Femur (tissue), 1 donor: ENCODE measurements at regions not wholly inside any gene's neighbourhood (a gene's known extent, or its start where the extent isn't known, plus 50 kb on each side); places are given as distances from the start of the nearest gene placed in this dataset.
A peak's percentile ranks its signal among the peaks of the same experiment; 100 is the strongest.
"Not testable (repeated sequence)": the region's sequence is repeated elsewhere in the genome, so short reads cannot be mapped to it uniquely, and the experiment has no call there.

Source experiments
- DNase-seq: peaks from one replicate; pipeline ENCODE4 v3.0.0-alpha.2; 2017

DNA sequence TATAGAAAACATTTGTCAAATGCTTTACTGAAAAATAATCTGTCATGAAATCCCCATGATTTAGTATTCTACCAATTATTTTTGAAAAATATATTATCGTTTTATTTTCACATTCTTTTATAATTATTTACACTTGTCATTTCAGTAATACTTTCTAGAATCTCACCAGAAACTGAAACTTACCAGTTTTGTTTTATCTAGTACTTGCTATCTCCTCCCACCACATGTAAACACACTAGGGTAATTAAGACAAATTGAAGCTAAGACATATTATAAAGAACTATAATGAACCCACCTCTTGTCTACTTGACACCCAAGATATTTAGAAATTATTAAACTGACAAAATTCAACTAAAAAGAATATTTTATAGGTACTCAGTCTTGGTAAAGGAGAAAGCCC is 51.5 kb upstream of the GRM3 start:
- DNase-seq = no peak

DNA sequence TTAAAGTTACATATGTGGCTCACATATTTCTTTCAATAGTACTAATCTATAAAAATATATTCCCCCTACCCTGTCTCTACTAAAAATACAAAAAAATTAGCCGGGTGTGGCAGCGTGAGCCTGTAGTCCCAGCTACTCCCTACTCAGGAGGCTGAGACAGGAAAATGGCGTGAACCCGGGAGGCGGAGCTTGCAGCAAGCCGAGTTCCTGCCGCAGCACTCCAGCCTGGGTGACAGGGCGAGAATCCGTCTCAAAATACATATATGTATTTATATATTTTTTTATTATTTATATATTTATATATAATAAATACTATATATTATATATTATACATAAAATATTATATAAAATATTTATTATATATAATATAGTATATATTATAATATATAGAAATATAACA is 69.7 kb upstream of the GRM3 start:
- no peak for DNase-seq

DNA sequence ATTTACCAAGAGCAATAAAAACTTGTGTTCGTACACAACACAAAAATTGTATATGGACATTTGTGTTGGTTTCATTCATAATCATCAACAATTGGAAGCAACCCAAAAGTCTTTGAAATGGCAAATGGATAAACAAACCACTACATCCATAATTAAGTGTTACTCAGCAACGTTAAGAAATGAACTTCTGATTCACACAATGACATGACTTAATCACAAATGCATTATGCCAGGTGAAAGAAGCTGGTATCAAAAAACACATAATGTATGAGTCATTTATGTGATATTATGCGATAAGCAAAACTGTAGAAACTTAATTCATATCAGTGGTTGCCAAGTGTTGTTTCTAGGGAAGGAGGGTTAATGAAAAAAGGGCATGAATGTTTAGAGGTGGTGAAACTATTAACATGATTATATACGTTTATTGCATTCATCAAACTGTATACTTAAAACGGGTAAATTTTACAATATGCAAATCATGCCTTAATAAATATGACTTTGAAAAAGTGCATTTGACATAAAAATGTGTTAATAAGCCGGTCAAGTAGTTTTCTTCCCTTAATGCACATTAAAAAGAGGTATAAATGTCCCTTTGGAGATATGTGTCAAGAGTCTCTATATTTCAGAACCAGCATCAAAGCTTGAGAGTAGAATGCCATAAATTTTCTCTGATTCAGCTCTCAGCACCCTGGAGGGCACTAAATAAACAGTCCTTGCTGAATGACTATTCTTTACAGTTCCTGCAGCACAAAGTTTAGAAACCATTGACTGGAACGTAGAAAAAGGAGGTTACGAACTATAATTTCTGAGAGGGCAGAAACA is 84.8 kb upstream of the GRM3 start:
- DNase-seq = no peak

DNA sequence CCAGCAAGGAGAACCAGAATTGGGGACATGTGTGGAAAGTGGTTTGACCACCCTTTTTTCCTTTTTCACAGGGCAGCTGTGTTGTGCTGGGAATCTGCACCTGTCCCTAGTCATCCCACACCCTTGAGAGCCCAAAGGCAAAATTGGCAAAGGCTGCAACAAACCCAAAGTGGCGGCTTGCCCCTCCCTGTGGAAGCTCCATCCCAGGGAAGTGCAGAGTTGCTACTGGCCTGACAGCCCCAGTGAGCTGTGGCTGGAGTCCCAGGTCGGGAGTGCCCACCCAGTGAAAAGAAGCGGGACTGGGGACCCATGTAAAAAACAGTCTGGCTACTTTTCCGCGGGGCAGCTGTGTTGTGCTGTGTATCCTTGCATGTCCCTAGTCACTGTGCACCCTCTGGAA is 109.1 kb upstream of the GRM3 start:
- no peak for DNase-seq

DNA sequence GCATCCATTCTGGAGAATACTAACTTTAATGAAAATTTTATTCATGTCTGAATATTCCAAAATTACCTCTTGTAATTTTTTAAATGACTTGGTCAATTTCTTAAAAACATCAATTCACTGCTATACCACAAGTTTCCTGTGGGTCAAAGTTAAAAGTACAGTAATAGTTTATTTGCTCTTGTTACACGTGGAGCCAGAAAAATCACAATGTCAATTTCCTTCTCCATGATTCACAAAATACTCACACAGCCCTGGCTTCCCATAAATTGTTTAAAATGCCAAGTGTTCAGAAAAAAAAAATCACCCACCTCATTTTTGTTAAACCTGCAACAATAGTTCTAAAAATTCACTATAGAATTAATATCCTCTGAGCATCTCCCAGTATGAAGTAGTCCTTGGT is 139.5 kb upstream of the GRM3 start:
- no peak for DNase-seq

- no peak for DNase-seq
These were observed 143.7 kb upstream of the GRM3 start for GRCh38 chr7:86499986-86500385.

GRCh38 chr7:86485827-86486226 is 157.9 kb upstream of the GRM3 start:
- DNase-seq = no peak

GRCh38 chr7:86479144-86479543 is 164.6 kb upstream of the GRM3 start:
- DNase-seq = no peak

- no peak for DNase-seq
These were observed 166.3 kb upstream of the GRM3 start for GRCh38 chr7:86477343-86477935.

- DNase-seq = no peak
These were observed 172.9 kb upstream of the GRM3 start for GRCh38 chr7:86470763-86471162.

GRCh38 chr7:86469680-86470295 is 173.9 kb upstream of the GRM3 start:
- peak; percentile 71 for DNase-seq

- DNase-seq = no peak
These were observed 189.0 kb upstream of the GRM3 start for GRCh38 chr7:86454753-86455152.

DNA sequence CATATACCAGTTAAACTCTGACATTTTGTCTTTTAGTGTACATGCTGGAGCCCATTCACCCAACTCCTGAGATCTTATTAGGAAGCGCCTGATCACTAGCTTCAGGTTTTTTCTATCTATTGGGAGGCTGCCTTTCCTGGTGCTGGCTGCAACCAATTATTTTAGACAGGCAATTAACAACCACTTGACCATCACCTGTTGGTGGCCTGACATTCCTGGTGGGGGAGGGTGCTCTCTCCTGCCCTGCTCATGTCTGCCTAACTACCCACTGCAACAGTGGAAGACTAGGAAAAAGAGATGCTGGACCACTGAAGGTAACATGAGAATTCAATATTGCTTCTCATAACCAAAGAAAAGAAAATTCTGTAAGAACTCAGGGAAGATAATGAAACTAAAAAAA is 190.3 kb upstream of the GRM3 start:
- DNase-seq = no peak

GRCh38 chr7:86448856-86449255 is 194.9 kb upstream of the GRM3 start:
- no peak for DNase-seq

GRCh38 chr7:86445285-86445684 is 198.4 kb upstream of the GRM3 start:
- DNase-seq = no peak

GRCh38 chr7:86444245-86444644 is 199.5 kb upstream of the GRM3 start:
- DNase-seq = no peak

- not testable (repeated sequence) for DNase-seq
These were observed 203.3 kb upstream of the GRM3 start for GRCh38 chr7:86440420-86440819.

GRCh38 chr7:86437951-86438450 is 205.7 kb upstream of the GRM3 start:
- DNase-seq = no peak

- DNase-seq = no peak
These were observed 211.9 kb upstream of the GRM3 start for GRCh38 chr7:86431761-86432160.

DNA sequence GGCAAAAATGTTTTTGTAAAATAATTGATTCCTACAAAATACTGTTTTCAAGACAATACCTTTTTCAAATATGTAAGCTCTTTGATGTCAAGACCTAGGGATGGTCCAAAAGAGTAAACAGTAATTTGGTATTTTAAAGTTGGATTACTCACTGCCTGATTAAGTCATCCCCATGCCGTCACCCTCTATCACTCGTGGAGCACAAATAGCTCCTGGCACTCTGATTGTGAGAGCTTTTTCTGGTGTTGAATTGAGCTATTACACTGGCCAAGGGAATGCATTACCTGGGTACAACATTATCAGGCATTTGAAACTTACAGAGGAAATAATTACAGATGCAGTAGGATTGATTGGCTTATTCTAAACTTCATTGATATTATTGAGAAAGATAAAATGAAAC is 231.9 kb upstream of the GRM3 start:
- no peak for DNase-seq

DNA sequence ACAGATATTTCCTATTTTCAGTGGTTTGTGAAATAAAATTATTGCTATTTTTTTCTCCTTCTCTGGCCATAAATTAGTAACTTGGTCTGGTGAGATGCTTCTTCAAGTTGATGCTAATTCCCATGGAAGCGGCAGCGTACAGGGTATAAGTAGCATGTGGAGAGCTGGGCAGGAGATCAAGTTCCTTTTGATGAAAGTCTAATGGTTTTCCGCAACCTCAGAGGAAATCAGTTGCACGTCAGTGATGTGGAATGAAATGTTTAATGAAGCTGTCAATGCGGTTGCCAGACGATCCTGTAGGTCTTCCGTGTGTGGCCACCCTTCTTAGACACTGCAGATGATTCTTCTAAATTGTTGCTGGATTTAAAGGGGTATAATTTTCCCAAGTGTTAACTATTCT is 236.4 kb upstream of the GRM3 start:
- no peak for DNase-seq

DNA sequence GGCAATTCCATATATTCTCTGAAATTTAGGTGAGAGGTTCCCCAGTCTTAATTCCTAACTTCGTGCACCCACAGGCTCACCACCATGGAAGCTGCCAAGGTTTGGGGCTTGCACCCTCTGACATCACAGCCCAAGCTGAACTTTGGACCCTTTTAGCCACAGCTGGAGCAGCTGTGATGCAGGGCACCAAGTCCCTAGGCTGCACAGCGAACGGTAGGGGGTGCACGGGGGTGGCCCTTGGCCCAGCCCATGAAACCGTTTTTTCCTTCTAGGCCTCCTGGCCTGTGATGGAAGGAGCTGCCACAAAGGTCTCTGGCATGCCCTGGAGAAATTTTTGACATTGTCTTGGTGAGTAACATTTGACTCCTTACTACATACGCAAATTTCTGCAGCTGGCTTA is 251.9 kb upstream of the GRM3 start:
- no peak for DNase-seq

- DNase-seq = not testable (repeated sequence)
These were observed 268.1 kb upstream of the GRM3 start for GRCh38 chr7:86375602-86376001.

- no peak for DNase-seq
These were observed 271.4 kb upstream of the GRM3 start for GRCh38 chr7:86372262-86372661.
